B cell (primary cell): ENCODE measurements at regions not wholly inside any gene's neighbourhood (a gene's known extent, or its start where the extent isn't known, plus 50 kb on each side); places are given as distances from the start of the nearest gene placed in this dataset.

Experiments
- ATAC-seq: fragments of 200-7000 bp; cut with Tn5 transposase; one replicate; pipeline ENCODE4 v1.10.0; 2021; ENCODE audit warnings: low read depth, mild to moderate bottlenecking, moderate number of reproducible peaks, moderate library complexity
- CTCF ChIA-PET: fragments of 350-600 bp; sonication (Branson Sonifier 250); formaldehyde crosslinking; loops from one replicate; lab custom pipeline; 2021; ENCODE audit warnings: antibody characterized with exemption, inconsistent platforms; lab: Charles Lee
- POLR2A ChIA-PET: fragments of 350-600 bp; sonication (Branson Sonifier 250); formaldehyde crosslinking; loops from one replicate; lab custom pipeline; 2021; ENCODE audit warnings: antibody characterized with exemption; lab: Charles Lee
- DNase-seq: peaks from one replicate; pipeline ENCODE4 v3.0.0; 2013
- H2AFZ ChIP-seq: 2 replicates; pipeline ENCODE4 v1.6.1; 2012; ENCODE audit warnings: mild to moderate bottlenecking, low read depth, low read length; ENCODE audit not compliant: insufficient read depth, poor library complexity, severe bottlenecking
- H3K27ac ChIP-seq, 2 donors: 1 replicate in 1 of 2; 2 replicates in 1 of 2; pipeline ENCODE4 v1.5.1; 2012 to 2013; ENCODE audit warnings: low read length in 2 of 2, mild to moderate bottlenecking in 2 of 2, moderate library complexity in 1 of 2
- H3K27me3 ChIP-seq, 4 experiments: fragments of 200-600 bp in 1 of 4; sonication (generic) in 1 of 4; replicated peaks in 1 of 4; 1 replicate in 2 of 4; 2 replicates in 2 of 4; pipeline versions ENCODE4 v1.6.1 to v1.7.0; 2013 to 2016; ENCODE audit warnings: low read length in 3 of 4, mild to moderate bottlenecking in 2 of 4, mixed read lengths in 1 of 4, moderate library complexity in 1 of 4; ENCODE audit not compliant: insufficient read depth in 4 of 4, control insufficient read depth in 3 of 4; ENCODE audit errors: control extremely low read depth in 1 of 4
- H3K36me3 ChIP-seq, 2 experiments: replicated peaks in 1 of 2; 1 replicate in 1 of 2; 2 replicates in 1 of 2; pipeline versions ENCODE4 v1.6.1 to v1.7.1; 2013; ENCODE audit warnings: low read length in 1 of 2; ENCODE audit not compliant: insufficient read depth in 2 of 2, control insufficient read depth in 1 of 2; ENCODE audit errors: control extremely low read depth in 1 of 2, extremely low read depth in 1 of 2
- H3K4me1 ChIP-seq, 2 donors: fragments of 200-600 bp in 1 of 2; sonication (generic) in 1 of 2; 1 replicate in 1 of 2; 2 replicates in 1 of 2; pipeline versions ENCODE4 v1.5.1 to v1.6.1; 2013 to 2017; ENCODE audit warnings: low read length in 2 of 2; ENCODE audit not compliant: control insufficient read depth in 2 of 2, insufficient read depth in 2 of 2
- H3K4me2 ChIP-seq: replicated peaks from 2 replicates; pipeline ENCODE3; 2012; ENCODE audit warnings: mild to moderate bottlenecking, low read depth, low read length; ENCODE audit not compliant: poor library complexity, severe bottlenecking
- H3K4me3 ChIP-seq, 5 experiments: fragments of 200-600 bp in 1 of 5; sonication (generic) in 1 of 5; 1 replicate in 3 of 5; 2 replicates in 2 of 5; pipeline versions ENCODE4 v1.5.1 to v1.7.0; 2011 to 2016; ENCODE audit warnings: low read length in 4 of 5, mild to moderate bottlenecking in 4 of 5, low read depth in 2 of 5, control low read depth in 1 of 5, moderate library complexity in 1 of 5; ENCODE audit not compliant: insufficient read depth in 1 of 5; ENCODE audit errors: control extremely low read depth in 1 of 5, extremely low read depth in 1 of 5
- H3K79me2 ChIP-seq: fragments of 200-600 bp; sonication (generic); one replicate; pipeline ENCODE4 v1.6.0; 2016; ENCODE audit warnings: low read length; ENCODE audit not compliant: control insufficient read depth, insufficient read depth
- H3K9ac ChIP-seq: fragments of 200-600 bp; sonication (generic); 2 replicates; pipeline ENCODE4 v1.6.1; 2017; ENCODE audit warnings: mild to moderate bottlenecking, low read length, moderate library complexity
- H3K9me3 ChIP-seq, 3 donors: one replicate each; pipeline versions ENCODE4 v1.6.1 to v1.7.1; 2013; ENCODE audit warnings: low read length in 2 of 3; ENCODE audit not compliant: control insufficient read depth in 2 of 3, insufficient read depth in 1 of 3; ENCODE audit errors: control extremely low read depth in 1 of 3
- H4K20me1 ChIP-seq: 2 replicates; pipeline ENCODE4 v1.6.0; 2012; ENCODE audit warnings: mild to moderate bottlenecking, low read length; ENCODE audit not compliant: insufficient read depth, control insufficient read depth, poor library complexity, severe bottlenecking
- H3K27ac Mint-ChIP-seq: one replicate; pipeline ENCODE4 v1.8.0; 2021; ENCODE audit warnings: mixed read lengths
- H3K27me3 Mint-ChIP-seq: one replicate; pipeline ENCODE4 v1.8.0; 2021; ENCODE audit warnings: mixed read lengths
- H3K4me1 Mint-ChIP-seq: one replicate; pipeline ENCODE4 v1.8.0; 2021; ENCODE audit warnings: mixed read lengths
- H3K4me3 Mint-ChIP-seq: one replicate; pipeline ENCODE4 v1.8.0; 2021; ENCODE audit warnings: mixed read lengths
- H3K9me3 Mint-ChIP-seq: one replicate; pipeline ENCODE4 v1.8.0; 2022; ENCODE audit warnings: mixed read lengths; ENCODE audit not compliant: insufficient read depth
- EZH2 ChIP-seq: IDR thresholded peaks from 2 replicates; pipeline ENCODE4 v1.6.1; 2012; ENCODE audit warnings: borderline replicate concordance, low read depth, mild to moderate bottlenecking, moderate library complexity, low read length; ENCODE audit not compliant: insufficient read depth, poor library complexity, severe bottlenecking
- WGBS: methylation state at CpG from one replicate; pipeline ENCODE4 v1.1.5; 2013; ENCODE audit warnings: missing lambda C conversion rate; ENCODE audit not compliant: insufficient coverage; 5-methylcytosine and 5-hydroxymethylcytosine counted together
- intact Hi-C: fragments of 100-400 bp; cut with micrococcal nuclease; formaldehyde crosslinking; loops from one replicate; pipeline ENCODE4 v1.10.0; 2022
- TF ChIP-seq, protein P1 (sequence below): fragments of 200-600 bp; IDR thresholded peaks from one replicate; pipeline ENCODE4 v1.8.0; 2022; ENCODE audit warnings: antibody characterized with exemption, mild to moderate bottlenecking

DNA sequence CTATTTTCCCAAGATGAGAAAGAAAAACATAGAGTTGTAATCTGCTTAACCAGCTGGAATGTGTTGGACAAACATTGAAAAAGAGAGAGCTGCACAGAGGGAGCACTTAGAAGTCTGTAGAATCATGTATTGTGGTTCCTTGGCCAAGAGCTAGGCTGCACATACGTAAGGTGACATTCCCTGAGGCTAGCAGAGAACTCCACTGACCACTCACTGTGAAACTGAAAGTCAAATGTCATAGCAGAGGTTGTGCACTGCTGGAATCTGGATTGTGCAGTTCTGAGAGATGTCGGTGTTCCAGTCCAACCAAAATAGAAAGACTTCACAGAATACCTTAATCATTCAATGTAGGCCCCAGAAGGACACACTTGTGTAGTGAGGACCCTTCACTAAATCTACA lies 772.8 kb upstream of the RAG2 start:
- H3K4me2 ChIP-seq, result no peak overlapping the region
- no peak overlapping the region for H3K27ac Mint-ChIP-seq
- no peak for DNase-seq
- H3K9me3 Mint-ChIP-seq, result peaks cover 3% of the 10 kb centered on the region
- no peak overlapping the region for H3K4me3 Mint-ChIP-seq
- intact Hi-C loops, result no loop called here
- 75% methylated on average over 1 of the region's 2 CpGs for WGBS
- no peaks in the 10 kb centered on the region for H3K27me3 Mint-ChIP-seq
- POLR2A ChIA-PET, result no interaction called here
- CTCF ChIA-PET, result no interaction called here
- H2AFZ ChIP-seq, result no peak overlapping the region
- TF ChIP-seq, protein P1, sequence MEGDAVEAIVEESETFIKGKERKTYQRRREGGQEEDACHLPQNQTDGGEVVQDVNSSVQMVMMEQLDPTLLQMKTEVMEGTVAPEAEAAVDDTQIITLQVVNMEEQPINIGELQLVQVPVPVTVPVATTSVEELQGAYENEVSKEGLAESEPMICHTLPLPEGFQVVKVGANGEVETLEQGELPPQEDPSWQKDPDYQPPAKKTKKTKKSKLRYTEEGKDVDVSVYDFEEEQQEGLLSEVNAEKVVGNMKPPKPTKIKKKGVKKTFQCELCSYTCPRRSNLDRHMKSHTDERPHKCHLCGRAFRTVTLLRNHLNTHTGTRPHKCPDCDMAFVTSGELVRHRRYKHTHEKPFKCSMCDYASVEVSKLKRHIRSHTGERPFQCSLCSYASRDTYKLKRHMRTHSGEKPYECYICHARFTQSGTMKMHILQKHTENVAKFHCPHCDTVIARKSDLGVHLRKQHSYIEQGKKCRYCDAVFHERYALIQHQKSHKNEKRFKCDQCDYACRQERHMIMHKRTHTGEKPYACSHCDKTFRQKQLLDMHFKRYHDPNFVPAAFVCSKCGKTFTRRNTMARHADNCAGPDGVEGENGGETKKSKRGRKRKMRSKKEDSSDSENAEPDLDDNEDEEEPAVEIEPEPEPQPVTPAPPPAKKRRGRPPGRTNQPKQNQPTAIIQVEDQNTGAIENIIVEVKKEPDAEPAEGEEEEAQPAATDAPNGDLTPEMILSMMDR, result no peak
- no peak for TF ChIP-seq EZH2
- no peak overlapping the region for H3K27ac ChIP-seq
- H3K36me3 ChIP-seq, result no peaks in the 10 kb centered on the region
- no peaks in the 10 kb centered on the region for H3K4me1 Mint-ChIP-seq
- H3K4me1 ChIP-seq, result no peaks in the 10 kb centered on the region
- H3K79me2 ChIP-seq, result no peaks in the 10 kb centered on the region
- ATAC-seq, result no peak
- peaks cover 0 to 1% (median 0%) of the 10 kb centered on the region in 3 donors for H3K9me3 ChIP-seq
- no peaks in the 10 kb centered on the region for H4K20me1 ChIP-seq
- H3K9ac ChIP-seq, result no peak overlapping the region
- H3K27me3 ChIP-seq, result no peaks in the 10 kb centered on the region
- no peak overlapping the region for H3K4me3 ChIP-seq

- no peaks in the 10 kb centered on the region for H3K27me3 Mint-ChIP-seq
- H3K36me3 ChIP-seq, result no peaks in the 10 kb centered on the region
- no peak overlapping the region for H3K27ac Mint-ChIP-seq
- no peak overlapping the region for H3K4me2 ChIP-seq
- H3K79me2 ChIP-seq, result no peaks in the 10 kb centered on the region
- no peaks in the 10 kb centered on the region for H3K4me1 ChIP-seq
- no peak overlapping the region for H3K9ac ChIP-seq
- WGBS, result 85% methylated on average over 5 of the region's 5 CpGs
- H4K20me1 ChIP-seq, result no peaks in the 10 kb centered on the region
- TF ChIP-seq EZH2, result no peak
- TF ChIP-seq, protein P1, result no peak
- peaks cover 0 to 13% (median 3%) of the 10 kb centered on the region in 3 donors for H3K9me3 ChIP-seq
- intact Hi-C loops, result no loop called here
- ChIA-PET CTCF (no interaction called here), POLR2A (no interaction called here)
- H3K4me3 Mint-ChIP-seq, result no peak overlapping the region
- DNase-seq, result no peak
- no peaks in the 10 kb centered on the region for H3K4me1 Mint-ChIP-seq
- peaks cover 5% of the 10 kb centered on the region for H3K9me3 Mint-ChIP-seq
- no peak for ATAC-seq
- no peak overlapping the region for H3K27ac ChIP-seq
- no peaks in the 10 kb centered on the region for H3K27me3 ChIP-seq
- no peak overlapping the region for H3K4me3 ChIP-seq
- H2AFZ ChIP-seq, result no peak overlapping the region
Measured at GRCh38 chr11:37364246-37364839, 766.3 kb upstream of the RAG2 start.
